Ishikawa (cell line): ENCODE measurements at regions not wholly inside any gene's neighbourhood (a gene's known extent, or its start where the extent isn't known, plus 50 kb on each side); places are given as distances from the start of the nearest gene placed in this dataset.

Source experiments
- CEBPB ChIP-seq: IDR thresholded peaks from 2 replicates; pipeline ENCODE4 v1.6.1; 2012
- CREB1 ChIP-seq: IDR thresholded peaks from 2 replicates; pipeline ENCODE4 v1.6.1; 2012; ENCODE audit warnings: low read depth
- EGR1 ChIP-seq: IDR thresholded peaks from 2 replicates; pipeline ENCODE4 v1.6.1; 2012
- EP300 ChIP-seq: IDR thresholded peaks from 2 replicates; pipeline ENCODE4 v1.6.1; 2012; ENCODE audit warnings: borderline replicate concordance
- FOXM1 ChIP-seq: IDR thresholded peaks from 2 replicates; pipeline ENCODE4 v1.6.1; 2012; ENCODE audit warnings: low read depth, borderline replicate concordance
- NFIC ChIP-seq: IDR thresholded peaks from 2 replicates; pipeline ENCODE4 v1.6.1; 2012
- RAD21 ChIP-seq: IDR thresholded peaks from 2 replicates; pipeline ENCODE4 v1.6.1; 2012; ENCODE audit warnings: low read depth
- REST ChIP-seq: IDR thresholded peaks from 2 replicates; pipeline ENCODE4 v1.6.1; 2012; ENCODE audit warnings: low read depth, mild to moderate bottlenecking
- TAF1 ChIP-seq: IDR thresholded peaks from 2 replicates; pipeline ENCODE4 v1.6.1; 2012; ENCODE audit warnings: low read depth, mild to moderate bottlenecking
- TCF12 ChIP-seq: IDR thresholded peaks from 2 replicates; pipeline ENCODE4 v1.6.1; 2012; ENCODE audit warnings: low read depth
- TEAD4 ChIP-seq: IDR thresholded peaks from 2 replicates; pipeline ENCODE4 v1.6.1; 2012
- USF1 ChIP-seq: IDR thresholded peaks from 2 replicates; pipeline ENCODE4 v1.6.1; 2012
- YY1 ChIP-seq: IDR thresholded peaks from 2 replicates; pipeline ENCODE4 v1.6.1; 2012; ENCODE audit warnings: low read depth
- ZBTB7A ChIP-seq: IDR thresholded peaks from 2 replicates; pipeline ENCODE4 v1.6.1; 2012; ENCODE audit warnings: low read depth
- TF ChIP-seq, protein P1 (sequence below): IDR thresholded peaks from 2 replicates; pipeline ENCODE4 v1.6.1; 2012

DNA sequence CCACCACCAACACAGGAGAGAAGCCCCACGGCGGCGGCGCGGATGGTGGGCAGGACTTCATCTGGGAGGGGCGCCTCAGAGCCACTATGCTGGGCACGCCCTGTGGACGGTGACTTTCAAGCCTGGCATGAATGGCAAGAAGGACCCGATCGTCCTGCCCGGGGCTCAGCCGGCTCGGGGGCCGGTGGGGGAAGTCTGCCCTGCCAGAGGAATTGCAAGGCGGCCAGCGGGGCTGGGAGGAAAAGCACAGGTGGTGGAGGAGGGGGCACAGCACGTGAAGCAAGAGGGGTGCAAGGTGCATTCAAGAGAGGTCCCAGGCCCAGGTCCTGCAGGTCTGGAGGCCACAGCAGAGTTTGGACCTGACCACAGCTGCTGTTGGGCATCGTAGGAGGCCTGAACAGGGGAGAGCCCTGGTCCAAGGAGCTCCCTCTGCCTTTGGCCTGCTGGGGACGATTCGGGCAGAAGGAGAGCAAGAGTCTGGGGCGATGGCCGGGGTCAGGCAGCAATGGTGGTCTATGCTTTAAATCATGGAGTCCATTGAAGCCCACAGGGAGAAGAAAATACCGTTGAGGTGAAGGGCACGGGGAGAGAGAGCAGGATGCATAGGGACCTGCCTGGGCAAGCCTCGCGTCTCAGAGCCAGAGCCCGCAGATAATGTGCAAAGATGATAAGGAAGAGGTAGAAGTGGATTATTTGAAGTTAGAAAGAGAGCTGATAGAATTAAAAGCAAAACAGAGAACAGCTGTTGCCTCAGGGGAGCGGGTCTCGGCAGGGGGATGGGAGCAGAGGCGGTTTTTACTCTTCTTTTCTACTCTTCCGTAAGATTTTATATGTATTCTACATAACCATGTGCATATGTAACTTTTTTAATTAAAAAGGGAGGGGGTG lies 82.6 kb upstream of the SHISAL1 start:
- TF ChIP-seq TAF1 (no peak), NFIC (no peak), FOXM1 (no peak), EP300 (no peak), USF1 (no peak), CEBPB (no peak), RAD21 (no peak), CREB1 (no peak), TEAD4 (no peak), EGR1 (no peak), ZBTB7A (no peak), YY1 (no peak), REST (no peak), TCF12 (no peak)
- TF ChIP-seq, protein P1, sequence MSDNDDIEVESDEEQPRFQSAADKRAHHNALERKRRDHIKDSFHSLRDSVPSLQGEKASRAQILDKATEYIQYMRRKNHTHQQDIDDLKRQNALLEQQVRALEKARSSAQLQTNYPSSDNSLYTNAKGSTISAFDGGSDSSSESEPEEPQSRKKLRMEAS, result no peak

- TF ChIP-seq NFIC (no peak), TAF1 (no peak), REST (no peak), YY1 (no peak), EP300 (no peak), CREB1 (no peak), FOXM1 (no peak), EGR1 (no peak)
Measured at GRCh38 chr22:44394246-44395117, 81.7 kb upstream of the SHISAL1 start.

DNA sequence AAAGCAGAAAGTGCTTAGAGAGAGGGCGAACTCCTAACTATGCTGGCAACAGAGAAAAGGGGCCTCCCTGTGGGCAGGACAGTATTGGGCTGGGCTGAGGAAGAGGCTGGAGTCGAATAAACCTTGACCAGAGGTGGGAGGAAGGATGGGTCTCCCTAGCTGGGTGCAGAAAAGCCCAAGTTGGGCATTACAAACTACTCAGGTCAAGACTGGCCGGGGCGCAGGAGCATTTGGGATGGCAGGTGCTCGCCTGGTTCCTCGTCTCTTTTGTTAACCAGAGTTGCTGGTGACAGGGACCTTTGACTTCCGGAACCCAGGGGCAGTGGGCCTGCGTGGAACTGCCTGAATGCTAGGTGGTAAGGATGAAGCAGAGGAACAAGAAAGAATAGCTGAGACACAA lies 80.3 kb upstream of the SHISAL1 start:
- TF ChIP-seq TEAD4 (no peak), CREB1 (no peak), RAD21 (no peak), FOXM1 (no peak), TCF12 (no peak), ZBTB7A (no peak), CEBPB (no peak), EGR1 (no peak), REST (no peak), TAF1 (no peak), YY1 (no peak), EP300 (no peak)
- TF ChIP-seq, protein P1, result no peak

DNA sequence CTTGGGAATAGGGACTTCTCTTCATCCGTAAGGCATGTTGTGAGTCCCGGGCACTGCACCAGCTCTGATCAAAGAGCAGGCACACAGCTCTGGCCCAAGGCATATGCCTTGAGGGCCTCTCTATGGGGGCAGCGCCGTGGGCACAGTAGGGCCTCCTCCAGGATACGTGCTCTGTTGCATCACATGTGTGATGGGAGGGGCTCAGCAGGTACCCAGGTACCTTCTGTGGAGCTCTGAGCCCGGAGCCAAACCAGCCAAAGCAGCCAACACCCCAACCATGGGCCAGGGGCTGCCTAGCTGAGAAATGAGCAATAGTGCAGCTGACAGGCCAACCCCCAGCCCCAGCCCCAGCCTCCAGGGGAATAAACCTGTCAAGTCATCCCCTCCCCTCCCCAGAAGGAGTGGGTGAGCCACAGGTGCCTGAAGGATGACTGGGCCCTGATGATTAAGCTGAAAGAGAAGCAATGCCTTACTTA lies 79.7 kb upstream of the SHISAL1 start:
- TF ChIP-seq TCF12 (no peak), REST (no peak), TAF1 (no peak), TEAD4 (no peak), CEBPB (no peak), ZBTB7A (no peak), USF1 (no peak)
- TF ChIP-seq, protein P1, result no peak
